ENCODE measurements at regions not wholly inside any gene's neighbourhood (a gene's known extent, or its start where the extent isn't known, plus 50 kb on each side); places are given as distances from the start of the nearest gene placed in this dataset.

GRCh38 chr15:69885173-69885955 lies 212.4 kb downstream of the TLE3 start:
- Histone ChIP-seq H3K23ac (ENCODE audit: low read depth, low read length) (no peak overlapping the region), H2BK20ac (ENCODE audit: low read depth, low read length) (no peak overlapping the region), H3K14ac (replicated peaks; ENCODE audit: low read depth, low read length) (no peak overlapping the region), H4K8ac (ENCODE audit: low read depth in 2 of 2, low read length in 2 of 2) (no peak overlapping the region), H3K56ac (ENCODE audit: extremely low read depth, insufficient read depth, low read length) (no peak overlapping the region), H2AFZ (replicated peaks; ENCODE audit: low read length, poor library complexity) (no peak overlapping the region), H3K27me3 (ENCODE audit: control insufficient read depth, insufficient read depth, low read length) (peaks cover 74% of the 10 kb centered on the region), H3K18ac (ENCODE audit: low read depth, low read length) (no peak overlapping the region), H3K9ac (ENCODE audit: low read depth, low read length) (no peak overlapping the region), H2BK5ac (ENCODE audit: low read depth, low read length, poor library complexity, severe bottlenecking) (no peak overlapping the region), H4K20me1 (ENCODE audit: insufficient read depth, low read length) (no peaks in the 10 kb centered on the region), H3K36me3 (ENCODE audit: control insufficient read depth, insufficient read depth, low read length) (no peaks in the 10 kb centered on the region), H3K9me3 (ENCODE audit: control insufficient read depth, insufficient read depth, low read length) (peaks cover 4% of the 10 kb centered on the region), H3K4ac (ENCODE audit: low read depth, low read length) (no peak overlapping the region), H3K4me1 (ENCODE audit: control insufficient read depth, insufficient read depth, low read length) (peaks cover 2% of the 10 kb centered on the region; the same call in 1 of the 2 replicates), H3K4me2 (ENCODE audit: low read depth, low read length) (no peak overlapping the region), H3K9me1 (ENCODE audit: insufficient read depth, low read length) (no peaks in the 10 kb centered on the region), H4K91ac (ENCODE audit: insufficient read depth, low read depth, low read length) (no peak overlapping the region), H2BK15ac (ENCODE audit: low read depth, low read length) (no peak overlapping the region), H2BK120ac (ENCODE audit: low read depth, low read length) (no peak overlapping the region), H4K5ac (ENCODE audit: low read depth, low read length) (no peak overlapping the region), H3K4me3 (ENCODE audit: insufficient read depth, low read depth, low read length) (no peak overlapping the region), H2AK5ac (ENCODE audit: low read depth, low read length) (no peak overlapping the region), H2AK9ac (replicated peaks; ENCODE audit: low read depth, low read length, poor library complexity) (no peak overlapping the region), H3K27ac (ENCODE audit: insufficient read depth, low read length) (no peak overlapping the region), H3K79me1 (ENCODE audit: low read depth in 1 of 2, low read length in 2 of 2) (no peaks in the 10 kb centered on the region)
- TF ChIP-seq MXI1 (IDR thresholded peaks at IDR 0.05; ENCODE audit: borderline replicate concordance, low read depth, low read length) = no peak
- TF ChIP-seq, protein P1, sequence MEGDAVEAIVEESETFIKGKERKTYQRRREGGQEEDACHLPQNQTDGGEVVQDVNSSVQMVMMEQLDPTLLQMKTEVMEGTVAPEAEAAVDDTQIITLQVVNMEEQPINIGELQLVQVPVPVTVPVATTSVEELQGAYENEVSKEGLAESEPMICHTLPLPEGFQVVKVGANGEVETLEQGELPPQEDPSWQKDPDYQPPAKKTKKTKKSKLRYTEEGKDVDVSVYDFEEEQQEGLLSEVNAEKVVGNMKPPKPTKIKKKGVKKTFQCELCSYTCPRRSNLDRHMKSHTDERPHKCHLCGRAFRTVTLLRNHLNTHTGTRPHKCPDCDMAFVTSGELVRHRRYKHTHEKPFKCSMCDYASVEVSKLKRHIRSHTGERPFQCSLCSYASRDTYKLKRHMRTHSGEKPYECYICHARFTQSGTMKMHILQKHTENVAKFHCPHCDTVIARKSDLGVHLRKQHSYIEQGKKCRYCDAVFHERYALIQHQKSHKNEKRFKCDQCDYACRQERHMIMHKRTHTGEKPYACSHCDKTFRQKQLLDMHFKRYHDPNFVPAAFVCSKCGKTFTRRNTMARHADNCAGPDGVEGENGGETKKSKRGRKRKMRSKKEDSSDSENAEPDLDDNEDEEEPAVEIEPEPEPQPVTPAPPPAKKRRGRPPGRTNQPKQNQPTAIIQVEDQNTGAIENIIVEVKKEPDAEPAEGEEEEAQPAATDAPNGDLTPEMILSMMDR (conservative IDR thresholded peaks at IDR 0.05; ENCODE audit: low read depth, low read length) = no peak
- TF ChIP-seq, protein P2, sequence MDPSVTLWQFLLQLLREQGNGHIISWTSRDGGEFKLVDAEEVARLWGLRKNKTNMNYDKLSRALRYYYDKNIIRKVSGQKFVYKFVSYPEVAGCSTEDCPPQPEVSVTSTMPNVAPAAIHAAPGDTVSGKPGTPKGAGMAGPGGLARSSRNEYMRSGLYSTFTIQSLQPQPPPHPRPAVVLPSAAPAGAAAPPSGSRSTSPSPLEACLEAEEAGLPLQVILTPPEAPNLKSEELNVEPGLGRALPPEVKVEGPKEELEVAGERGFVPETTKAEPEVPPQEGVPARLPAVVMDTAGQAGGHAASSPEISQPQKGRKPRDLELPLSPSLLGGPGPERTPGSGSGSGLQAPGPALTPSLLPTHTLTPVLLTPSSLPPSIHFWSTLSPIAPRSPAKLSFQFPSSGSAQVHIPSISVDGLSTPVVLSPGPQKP (IDR thresholded peaks at IDR 0.05; ENCODE audit: borderline replicate concordance, low read depth, low read length) = no peak
- no peak for TF ChIP-seq RFX5 (IDR thresholded peaks at IDR 0.05; ENCODE audit: low read depth, low read length)
- no peak for TF ChIP-seq CEBPB (IDR thresholded peaks at IDR 0.05; ENCODE audit: low read depth, low read length)
- TF ChIP-seq RAD21 (IDR thresholded peaks at IDR 0.05; ENCODE audit: low read length) = no peak
- no peak for TF ChIP-seq CHD1 (IDR thresholded peaks at IDR 0.05; ENCODE audit: low read depth, low read length)
- no peak for TF ChIP-seq RCOR1 (IDR thresholded peaks at IDR 0.05; ENCODE audit: insufficient replicate concordance, low read length)
- TF ChIP-seq MAZ (IDR thresholded peaks at IDR 0.05; ENCODE audit: borderline replicate concordance, low read depth, low read length) = no peak
- no peak for TF ChIP-seq BHLHE40 (IDR thresholded peaks at IDR 0.05; ENCODE audit: low read depth, low read length)
- TF ChIP-seq, protein P3, sequence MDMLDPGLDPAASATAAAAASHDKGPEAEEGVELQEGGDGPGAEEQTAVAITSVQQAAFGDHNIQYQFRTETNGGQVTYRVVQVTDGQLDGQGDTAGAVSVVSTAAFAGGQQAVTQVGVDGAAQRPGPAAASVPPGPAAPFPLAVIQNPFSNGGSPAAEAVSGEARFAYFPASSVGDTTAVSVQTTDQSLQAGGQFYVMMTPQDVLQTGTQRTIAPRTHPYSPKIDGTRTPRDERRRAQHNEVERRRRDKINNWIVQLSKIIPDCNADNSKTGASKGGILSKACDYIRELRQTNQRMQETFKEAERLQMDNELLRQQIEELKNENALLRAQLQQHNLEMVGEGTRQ (IDR thresholded peaks at IDR 0.05; ENCODE audit: low read depth, low read length) = no peak
- no peak for TF ChIP-seq SMC3 (IDR thresholded peaks at IDR 0.05; ENCODE audit: low read depth, low read length)
- TF ChIP-seq FOS (IDR thresholded peaks at IDR 0.05; ENCODE audit: low read depth, low read length) = no peak
- ChIA-PET POLR2A (ENCODE audit: unreplicated experiment) (no interaction called here), CTCF (no interaction called here)
- no peak for ATAC-seq (ENCODE audit: low read depth)
- dilution Hi-C loops (cut with HindIII; ENCODE audit: low sequenced_read_pairs, unreplicated experiment) (no loop called here), intact Hi-C loops (cut with micrococcal nuclease) (no loop called here), in situ Hi-C loops (cut with MboI; ENCODE audit: low sequenced_read_pairs) (no loop called here)
- 73% methylated on average over 3 of the region's 19 CpGs; no CpG with 5 or more reads in 1 of the 2 experiments for WGBS, 2 experiments (ENCODE audit: extremely low coverage in 2 of 2, insufficient read length in 1 of 2)
- no TSS peak for BruUV-seq (replicated peaks)
- DNase-seq = no peak
